ENCODE measurements at regions not wholly inside any gene's neighbourhood (a gene's known extent, or its start where the extent isn't known, plus 50 kb on each side); places are given as distances from the start of the nearest gene placed in this dataset.

GRCh38 chr9:129482521-129483414, 138.1 kb downstream of the C9orf50 start:
- Histone ChIP-seq H3K27me3 (ENCODE audit: control insufficient read depth, insufficient read depth, low read length) (no peaks in the 10 kb centered on the region), H3K36me3 (ENCODE audit: control insufficient read depth, insufficient read depth, low read length) (no peaks in the 10 kb centered on the region), H3K4me3 (ENCODE audit: low read depth, low read length) (peak overlapping the region; percentile 50)
- no peak for TF ChIP-seq CTCF (IDR thresholded peaks at IDR 0.05; ENCODE audit: insufficient read depth, low read length, severe bottlenecking)
- DNase-seq (ENCODE audit: low read depth) (peak; percentile 52), FAIRE-seq (no peak)

- TF ChIP-seq CTCF (IDR thresholded peaks at IDR 0.05; ENCODE audit: insufficient read depth, low read length, severe bottlenecking) = peak; percentile 39
- no peak for FAIRE-seq
Observed at GRCh38 chr9:129481810-129482511, 138.9 kb downstream of the C9orf50 start.

GRCh38 chr9:129481424-129481809, 139.5 kb downstream of the C9orf50 start:
- Histone ChIP-seq H3K27me3 (ENCODE audit: control insufficient read depth, insufficient read depth, low read length) (no peaks in the 10 kb centered on the region), H3K36me3 (ENCODE audit: control insufficient read depth, insufficient read depth, low read length) (no peaks in the 10 kb centered on the region), H3K4me3 (ENCODE audit: low read depth, low read length) (no peak overlapping the region)
- no peak for DNase-seq (ENCODE audit: low read depth)
- no peak for FAIRE-seq
- no peak for TF ChIP-seq CTCF (IDR thresholded peaks at IDR 0.05; ENCODE audit: insufficient read depth, low read length, severe bottlenecking)

More at GRCh38 chr9:129481810-129482511, 138.9 kb downstream of the C9orf50 start:
- Histone ChIP-seq H3K36me3 (ENCODE audit: control insufficient read depth, insufficient read depth, low read length) (no peaks in the 10 kb centered on the region), H3K27me3 (ENCODE audit: control insufficient read depth, insufficient read depth, low read length) (no peaks in the 10 kb centered on the region), H3K4me3 (ENCODE audit: low read depth, low read length) (peak overlapping the region; percentile 50)
- DNase-seq (ENCODE audit: low read depth) = no peak

GRCh38 chr9:129480745-129481144, 140.2 kb downstream of the C9orf50 start:
- no peak for TF ChIP-seq CTCF (IDR thresholded peaks at IDR 0.05; ENCODE audit: insufficient read depth, low read length, severe bottlenecking)
- no peaks in the 10 kb centered on the region for H3K27me3 ChIP-seq (ENCODE audit: control insufficient read depth, insufficient read depth, low read length)
- FAIRE-seq = no peak
- H3K36me3 ChIP-seq (ENCODE audit: control insufficient read depth, insufficient read depth, low read length) = no peaks in the 10 kb centered on the region
- H3K4me3 ChIP-seq (ENCODE audit: low read depth, low read length) = no peak overlapping the region
- DNase-seq (ENCODE audit: low read depth) = no peak

- no peak for DNase-seq (ENCODE audit: low read depth)
- no peak for TF ChIP-seq CTCF (IDR thresholded peaks at IDR 0.05; ENCODE audit: insufficient read depth, low read length, severe bottlenecking)
- Histone ChIP-seq H3K27me3 (ENCODE audit: control insufficient read depth, insufficient read depth, low read length) (no peaks in the 10 kb centered on the region), H3K36me3 (ENCODE audit: control insufficient read depth, insufficient read depth, low read length) (no peaks in the 10 kb centered on the region), H3K4me3 (ENCODE audit: low read depth, low read length) (no peak overlapping the region)
- FAIRE-seq = no peak
Observed at GRCh38 chr9:129480227-129480626, 140.7 kb downstream of the C9orf50 start.
